ENCODE measurements at regions not wholly inside any gene's neighbourhood (a gene's known extent, or its start where the extent isn't known, plus 50 kb on each side); places are given as distances from the start of the nearest gene placed in this dataset.

- no peak for TF ChIP-seq CTCF (IDR thresholded peaks at IDR 0.05; ENCODE audit: low read depth, low read length, missing control alignments)
- no peak overlapping the region for H3K4me3 ChIP-seq (replicated peaks; ENCODE audit: low read depth, low read length)
- no peak for DNase-seq (ENCODE audit: extremely low read depth, low read depth)
These were observed 1375.0 kb upstream of the NUDT12 start for GRCh38 chr5:104937598-104937997.

GRCh38 chr5:104932431-104932830, 1369.8 kb upstream of the NUDT12 start:
- no peak for TF ChIP-seq CTCF (IDR thresholded peaks at IDR 0.05; ENCODE audit: low read depth, low read length, missing control alignments)
- H3K4me3 ChIP-seq (replicated peaks; ENCODE audit: low read depth, low read length): no peak overlapping the region
- no peak for DNase-seq (ENCODE audit: extremely low read depth, low read depth)

- no peak overlapping the region for H3K4me3 ChIP-seq (replicated peaks; ENCODE audit: low read depth, low read length)
- TF ChIP-seq CTCF (IDR thresholded peaks at IDR 0.05; ENCODE audit: low read depth, low read length, missing control alignments): no peak
- DNase-seq (ENCODE audit: extremely low read depth, low read depth): no peak
These were observed 1366.4 kb upstream of the NUDT12 start for GRCh38 chr5:104928906-104929520.

- H3K4me3 ChIP-seq (replicated peaks; ENCODE audit: low read depth, low read length): no peak overlapping the region
- TF ChIP-seq CTCF (IDR thresholded peaks at IDR 0.05; ENCODE audit: low read depth, low read length, missing control alignments): no peak
- no peak for DNase-seq (ENCODE audit: extremely low read depth, low read depth)
These were observed 1352.6 kb upstream of the NUDT12 start for GRCh38 chr5:104915226-104915625.

GRCh38 chr5:104914536-104915070, 1352.0 kb upstream of the NUDT12 start:
- DNase-seq (ENCODE audit: extremely low read depth, low read depth): no peak
- no peak for TF ChIP-seq CTCF (IDR thresholded peaks at IDR 0.05; ENCODE audit: low read depth, low read length, missing control alignments)
- no peak overlapping the region for H3K4me3 ChIP-seq (replicated peaks; ENCODE audit: low read depth, low read length)

- no peak for DNase-seq (ENCODE audit: extremely low read depth, low read depth)
- no peak for TF ChIP-seq CTCF (IDR thresholded peaks at IDR 0.05; ENCODE audit: low read depth, low read length, missing control alignments)
These were observed 1351.3 kb upstream of the NUDT12 start for GRCh38 chr5:104913841-104914281.

GRCh38 chr5:104909803-104910202, 1347.2 kb upstream of the NUDT12 start:
- DNase-seq (ENCODE audit: extremely low read depth, low read depth): no peak
- TF ChIP-seq CTCF (IDR thresholded peaks at IDR 0.05; ENCODE audit: low read depth, low read length, missing control alignments): no peak
- H3K4me3 ChIP-seq (replicated peaks; ENCODE audit: low read depth, low read length): no peak overlapping the region

More at GRCh38 chr5:104913841-104914281, 1351.3 kb upstream of the NUDT12 start:
- H3K4me3 ChIP-seq (replicated peaks; ENCODE audit: low read depth, low read length): no peak overlapping the region

Data from HFF-Myc (cell line).